HFF-Myc (cell line): ENCODE measurements at regions not wholly inside any gene's neighbourhood (a gene's known extent, or its start where the extent isn't known, plus 50 kb on each side); places are given as distances from the start of the nearest gene placed in this dataset.

ENCODE experiments used
- DNase-seq: peaks from one replicate; pipeline ENCODE4 v3.0.0-alpha.2; 2011; ENCODE audit warnings: low read depth; ENCODE audit errors: extremely low read depth
- H3K4me3 ChIP-seq: replicated peaks from 2 replicates; pipeline ENCODE4 v1.5.1; 2011; ENCODE audit warnings: low read depth, mild to moderate bottlenecking, control low read depth, low read length
- CTCF ChIP-seq: IDR thresholded peaks from 2 replicates; pipeline ENCODE4 v1.5.1; 2012; ENCODE audit warnings: mild to moderate bottlenecking, low read depth, low read length, control low read depth; ENCODE audit errors: missing control alignments

GRCh38 chr7:130887957-130888371 lies 154.0 kb upstream of the KLF14 start:
- H3K4me3 ChIP-seq, result peak overlapping the region; percentile 7; the same call in 1 of the 2 replicates
- TF ChIP-seq CTCF, result no peak
- DNase-seq, result no peak

DNA sequence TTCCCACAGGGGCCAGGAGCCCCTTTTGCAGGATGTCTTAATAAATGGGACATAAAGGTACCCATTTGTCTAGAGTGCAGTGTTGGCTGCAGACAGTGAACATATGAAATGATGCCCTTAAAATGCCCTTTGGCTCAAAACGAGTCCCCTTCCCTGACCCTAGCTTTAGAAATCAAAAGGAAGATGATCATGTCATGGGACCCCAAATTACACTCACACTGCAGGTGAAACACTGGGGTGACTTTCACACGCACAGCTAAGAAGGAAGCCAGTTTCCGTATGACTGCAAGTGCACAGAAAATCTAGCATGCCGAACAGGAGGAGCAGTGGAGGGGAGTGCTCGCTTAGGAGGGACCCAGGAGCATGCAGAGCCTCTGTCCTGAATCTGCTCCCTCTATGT lies 154.5 kb upstream of the KLF14 start:
- no peak for DNase-seq
- TF ChIP-seq CTCF, result no peak
- H3K4me3 ChIP-seq, result no peak overlapping the region

DNA sequence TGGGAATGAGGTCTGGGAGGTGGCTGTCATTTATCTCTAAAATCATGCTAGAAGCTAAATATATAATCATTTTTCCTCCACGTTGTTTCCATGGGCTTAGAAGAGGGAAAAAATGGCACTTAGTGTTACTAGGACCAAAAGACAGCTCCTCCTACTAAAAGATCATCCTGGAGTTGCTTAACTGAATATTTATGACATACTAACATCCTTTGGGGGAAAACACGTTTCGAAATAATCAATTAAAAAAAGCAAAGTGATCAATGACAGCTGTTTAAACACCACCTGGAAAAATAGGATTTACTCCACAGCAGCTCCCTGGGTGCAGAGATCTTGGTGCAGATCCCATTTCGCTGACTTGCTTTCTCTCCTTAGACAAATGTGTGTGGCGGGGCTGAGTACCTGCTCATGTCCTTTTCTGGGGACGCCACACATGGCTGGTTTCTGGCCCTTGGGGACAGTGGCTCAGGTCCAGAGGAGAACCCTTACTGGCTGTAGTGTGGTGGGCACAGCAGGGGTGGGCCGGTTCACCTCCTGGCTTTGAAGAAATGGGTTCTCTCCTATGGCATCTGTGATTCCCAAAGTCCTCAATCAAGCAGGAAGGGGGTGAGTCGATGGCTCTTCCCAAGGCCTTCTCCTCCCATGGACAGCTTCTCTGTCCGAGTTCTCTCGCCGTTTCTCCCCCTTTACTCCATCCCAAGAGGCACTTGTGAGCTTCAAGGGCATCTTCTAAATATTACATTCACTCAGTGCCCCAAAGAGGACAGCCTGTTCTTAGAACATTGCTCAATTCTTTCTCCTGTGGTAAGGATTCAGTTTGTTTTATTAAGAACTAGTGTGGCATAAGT lies 156.4 kb upstream of the KLF14 start:
- no peak for TF ChIP-seq CTCF
- no peak overlapping the region for H3K4me3 ChIP-seq
- DNase-seq, result no peak

DNA sequence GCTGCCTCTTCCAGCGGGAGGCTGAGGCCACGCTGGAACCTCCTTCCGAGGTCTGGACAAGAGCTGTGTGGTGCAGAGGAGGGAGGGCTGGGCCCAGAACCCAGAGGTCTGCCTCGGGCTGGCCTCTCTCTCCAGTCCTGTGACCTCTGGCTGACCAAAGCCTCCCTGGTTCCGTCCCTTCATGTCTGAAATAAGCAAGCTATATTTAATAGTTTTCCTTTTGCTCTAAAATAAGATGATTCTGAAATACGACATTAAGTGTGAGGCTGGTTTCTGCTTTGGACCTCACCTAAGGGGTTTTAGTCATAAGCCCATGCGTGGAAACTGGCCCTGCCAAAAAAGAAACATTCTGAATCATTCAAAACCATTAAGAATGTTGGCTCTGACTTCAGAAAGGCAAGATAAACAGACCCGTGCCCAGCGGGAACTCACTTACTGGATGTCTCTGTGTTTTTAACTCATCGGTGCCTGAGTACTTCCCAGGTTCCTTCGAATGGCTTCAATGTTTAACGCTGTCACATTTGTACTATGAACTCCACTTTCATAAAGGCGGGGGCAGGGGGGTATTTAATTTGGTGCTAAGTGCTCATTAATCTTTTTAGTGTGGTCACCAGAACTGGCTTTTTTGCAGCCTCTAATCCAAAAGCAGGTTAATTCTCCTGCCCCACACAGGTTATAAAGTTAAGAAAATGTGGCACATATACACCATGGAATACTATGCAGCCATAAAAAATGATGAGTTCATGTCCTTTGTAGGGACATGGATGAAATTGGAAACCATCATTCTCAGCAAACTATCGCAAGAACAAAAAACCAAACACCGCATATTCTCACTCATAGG lies 157.5 kb upstream of the KLF14 start:
- no peak overlapping the region; the same call in 1 of the 2 replicates for H3K4me3 ChIP-seq
- DNase-seq, result no peak
- TF ChIP-seq CTCF, result no peak

DNA sequence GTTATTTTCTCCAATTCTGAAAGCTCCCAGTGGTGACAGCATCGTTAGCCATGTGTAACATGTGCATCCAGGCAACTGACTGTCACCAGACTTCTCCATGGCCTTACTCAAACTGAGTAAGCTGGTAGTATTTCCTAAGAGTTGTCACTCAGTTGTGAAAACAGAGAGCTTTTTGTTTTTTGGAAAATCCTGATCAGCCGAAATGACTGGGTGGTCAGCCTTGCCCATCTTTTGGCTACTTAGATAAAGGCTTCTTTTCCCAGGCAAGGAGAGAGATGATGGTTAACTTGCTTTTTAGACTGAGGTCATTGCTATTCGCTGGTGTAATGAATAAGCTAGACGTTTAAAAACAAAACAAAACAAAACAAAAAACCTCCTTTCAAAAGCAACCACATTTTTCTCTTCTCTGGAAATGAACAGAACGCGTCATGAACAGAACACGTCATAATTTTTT lies 159.5 kb upstream of the KLF14 start:
- no peak overlapping the region for H3K4me3 ChIP-seq
- no peak for DNase-seq
- no peak for TF ChIP-seq CTCF

DNA sequence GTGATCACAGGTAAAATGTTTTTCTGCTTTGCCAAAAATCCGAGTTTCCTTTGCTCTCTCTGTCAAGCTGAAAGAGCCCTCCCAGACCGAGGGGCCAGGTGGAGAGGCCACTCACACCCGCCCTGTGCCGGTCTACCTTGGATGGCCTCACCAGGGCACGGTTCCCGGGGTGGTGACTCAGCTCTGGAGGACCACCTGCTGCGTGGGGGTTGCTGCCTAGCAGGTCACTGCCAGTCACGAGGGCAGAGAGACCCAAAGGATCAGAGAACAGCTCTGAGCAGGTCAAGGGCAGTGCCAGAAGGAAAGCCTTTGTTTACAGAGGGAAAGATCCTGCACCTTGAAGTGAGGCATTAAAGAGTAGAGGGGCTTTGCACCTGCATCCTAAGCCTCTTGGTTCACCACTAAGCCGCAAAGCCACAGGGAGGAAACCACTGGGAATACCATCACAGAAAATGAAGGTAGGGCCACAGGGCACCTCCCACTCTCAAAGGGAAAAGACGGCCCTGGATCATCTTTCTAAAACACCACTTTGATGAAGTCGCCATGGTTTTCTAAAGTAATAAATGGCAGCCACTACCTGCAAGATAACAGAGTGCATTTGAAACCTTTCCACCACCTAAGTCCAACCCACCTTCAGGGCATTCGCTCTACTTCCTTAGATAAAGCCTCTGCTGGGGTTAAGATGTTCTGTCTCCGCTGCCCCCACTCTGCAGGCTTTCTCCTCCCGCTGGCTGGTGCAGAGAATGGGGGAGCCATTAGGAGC lies 160.3 kb upstream of the KLF14 start:
- no peak for TF ChIP-seq CTCF
- H3K4me3 ChIP-seq, result no peak overlapping the region
- no peak for DNase-seq
